ENCODE measurements at regions not wholly inside any gene's neighbourhood (a gene's known extent, or its start where the extent isn't known, plus 50 kb on each side); places are given as distances from the start of the nearest gene placed in this dataset.

- H3K36me3 ChIP-seq (ENCODE audit: control insufficient read depth, insufficient read depth, low read length): no peaks in the 10 kb centered on the region
- no peaks in the 10 kb centered on the region for H3K27me3 ChIP-seq (replicated peaks; ENCODE audit: control insufficient read depth, insufficient read depth, low read length)
- no peak for DNase-seq (ENCODE audit: extremely low read depth, insufficient read length)
- TF ChIP-seq CTCF (IDR thresholded peaks at IDR 0.05; ENCODE audit: insufficient read depth, low read length, poor library complexity, severe bottlenecking): no peak
- no peak overlapping the region for H3K4me3 ChIP-seq (replicated peaks; ENCODE audit: low read depth, low read length)
These were observed 300.1 kb downstream of the PAX1 start for GRCh38 chr20:22005535-22005934.

GRCh38 chr20:22004946-22005345, 299.5 kb downstream of the PAX1 start:
- no peak overlapping the region for H3K4me3 ChIP-seq (replicated peaks; ENCODE audit: low read depth, low read length)
- no peaks in the 10 kb centered on the region for H3K27me3 ChIP-seq (replicated peaks; ENCODE audit: control insufficient read depth, insufficient read depth, low read length)
- no peak for DNase-seq (ENCODE audit: extremely low read depth, insufficient read length)
- TF ChIP-seq CTCF (IDR thresholded peaks at IDR 0.05; ENCODE audit: insufficient read depth, low read length, poor library complexity, severe bottlenecking): no peak
- H3K36me3 ChIP-seq (ENCODE audit: control insufficient read depth, insufficient read depth, low read length): no peaks in the 10 kb centered on the region

GRCh38 chr20:22003680-22004079, 298.2 kb downstream of the PAX1 start:
- Histone ChIP-seq H3K27me3 (replicated peaks; ENCODE audit: control insufficient read depth, insufficient read depth, low read length) (no peaks in the 10 kb centered on the region), H3K4me3 (replicated peaks; ENCODE audit: low read depth, low read length) (no peak overlapping the region), H3K36me3 (ENCODE audit: control insufficient read depth, insufficient read depth, low read length) (no peaks in the 10 kb centered on the region)
- TF ChIP-seq CTCF (IDR thresholded peaks at IDR 0.05; ENCODE audit: insufficient read depth, low read length, poor library complexity, severe bottlenecking): no peak
- no peak for DNase-seq (ENCODE audit: extremely low read depth, insufficient read length)

GRCh38 chr20:22001886-22002285, 296.4 kb downstream of the PAX1 start:
- TF ChIP-seq CTCF (IDR thresholded peaks at IDR 0.05; ENCODE audit: insufficient read depth, low read length, poor library complexity, severe bottlenecking): no peak
- no peak overlapping the region for H3K4me3 ChIP-seq (replicated peaks; ENCODE audit: low read depth, low read length)
- H3K27me3 ChIP-seq (replicated peaks; ENCODE audit: control insufficient read depth, insufficient read depth, low read length): no peaks in the 10 kb centered on the region
- no peak for DNase-seq (ENCODE audit: extremely low read depth, insufficient read length)
- no peaks in the 10 kb centered on the region for H3K36me3 ChIP-seq (ENCODE audit: control insufficient read depth, insufficient read depth, low read length)

GRCh38 chr20:21995461-21995860, 290.0 kb downstream of the PAX1 start:
- TF ChIP-seq CTCF (IDR thresholded peaks at IDR 0.05; ENCODE audit: insufficient read depth, low read length, poor library complexity, severe bottlenecking): no peak
- DNase-seq (ENCODE audit: extremely low read depth, insufficient read length): no peak
- Histone ChIP-seq H3K36me3 (ENCODE audit: control insufficient read depth, insufficient read depth, low read length) (no peaks in the 10 kb centered on the region), H3K4me3 (replicated peaks; ENCODE audit: low read depth, low read length) (no peak overlapping the region), H3K27me3 (replicated peaks; ENCODE audit: control insufficient read depth, insufficient read depth, low read length) (no peaks in the 10 kb centered on the region)

- Histone ChIP-seq H3K27me3 (replicated peaks; ENCODE audit: control insufficient read depth, insufficient read depth, low read length) (no peaks in the 10 kb centered on the region), H3K4me3 (replicated peaks; ENCODE audit: low read depth, low read length) (no peak overlapping the region), H3K36me3 (ENCODE audit: control insufficient read depth, insufficient read depth, low read length) (no peaks in the 10 kb centered on the region)
- TF ChIP-seq CTCF (IDR thresholded peaks at IDR 0.05; ENCODE audit: insufficient read depth, low read length, poor library complexity, severe bottlenecking): no peak
- no peak for DNase-seq (ENCODE audit: extremely low read depth, insufficient read length)
These were observed 288.7 kb downstream of the PAX1 start for GRCh38 chr20:21994203-21994602.

Measured in GM06990 (cell line).